Stimulated activated naive CD4-positive, alpha-beta T cell (primary cell): ENCODE measurements at regions not wholly inside any gene's neighbourhood (a gene's known extent, or its start where the extent isn't known, plus 50 kb on each side); places are given as distances from the start of the nearest gene placed in this dataset.

Experiments used
- DNase-seq, 6 experiments: peaks; one replicate each; lab custom pipeline; 2025; lab: John Stamatoyannopoulos, UW

- DNase-seq = no peak
These were observed 780.2 kb downstream of the BRD1 start for GRCh38 chr22:49047447-49047846.

- DNase-seq = peak in 1 of 6 experiments; percentile 5
These were observed 780.9 kb downstream of the BRD1 start for GRCh38 chr22:49046546-49047361.

GRCh38 chr22:49046000-49046545 lies 781.6 kb downstream of the BRD1 start:
- no peak for DNase-seq

GRCh38 chr22:49045276-49045675 lies 782.4 kb downstream of the BRD1 start:
- DNase-seq = no peak

GRCh38 chr22:49044776-49045175 lies 782.9 kb downstream of the BRD1 start:
- no peak for DNase-seq

- no peak for DNase-seq
These were observed 783.6 kb downstream of the BRD1 start for GRCh38 chr22:49044091-49044490.

GRCh38 chr22:49042877-49043859 lies 784.5 kb downstream of the BRD1 start:
- no peak for DNase-seq

GRCh38 chr22:49042066-49042465 lies 785.6 kb downstream of the BRD1 start:
- DNase-seq = no peak

- no peak for DNase-seq
These were observed 786.8 kb downstream of the BRD1 start for GRCh38 chr22:49040754-49041467.

GRCh38 chr22:49040111-49040510 lies 787.6 kb downstream of the BRD1 start:
- DNase-seq = no peak

GRCh38 chr22:49039625-49040024 lies 788.0 kb downstream of the BRD1 start:
- no peak for DNase-seq

- no peak for DNase-seq
These were observed 789.9 kb downstream of the BRD1 start for GRCh38 chr22:49037701-49038245.

GRCh38 chr22:49036513-49036912 lies 791.2 kb downstream of the BRD1 start:
- no peak for DNase-seq

- DNase-seq = no peak
These were observed 791.7 kb downstream of the BRD1 start for GRCh38 chr22:49035818-49036457.

- no peak for DNase-seq
These were observed 792.5 kb downstream of the BRD1 start for GRCh38 chr22:49034836-49035817.

GRCh38 chr22:49033616-49034015 lies 794.1 kb downstream of the BRD1 start:
- no peak for DNase-seq

- no peak for DNase-seq
These were observed 794.9 kb downstream of the BRD1 start for GRCh38 chr22:49032821-49033220.

GRCh38 chr22:49031746-49032330 lies 795.8 kb downstream of the BRD1 start:
- DNase-seq = no peak

- DNase-seq = no peak
These were observed 799.6 kb downstream of the BRD1 start for GRCh38 chr22:49028111-49028510.

GRCh38 chr22:49027368-49027670 lies 800.4 kb downstream of the BRD1 start:
- no peak for DNase-seq
